ENCODE measurements at regions not wholly inside any gene's neighbourhood (a gene's known extent, or its start where the extent isn't known, plus 50 kb on each side); places are given as distances from the start of the nearest gene placed in this dataset.

DNA sequence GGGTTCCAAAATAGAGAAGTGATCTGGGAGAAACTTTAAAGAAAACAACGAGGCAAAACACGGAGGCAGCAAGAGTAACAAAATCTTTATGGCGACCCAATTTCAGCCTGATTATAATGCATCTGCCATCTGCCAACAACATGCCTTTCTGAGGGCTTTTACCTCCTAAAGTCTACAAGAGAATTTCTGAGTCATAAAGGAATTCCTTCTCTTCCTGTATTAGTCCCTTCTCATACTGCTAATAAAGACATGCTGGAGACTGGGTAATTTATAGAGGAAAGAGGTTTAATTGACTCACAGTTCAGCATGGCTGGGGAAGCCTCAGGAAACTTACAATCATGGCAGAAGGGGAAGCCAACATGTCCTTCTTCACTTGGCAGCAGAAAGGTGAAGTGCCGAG is 226.6 kb downstream of the HACE1 start:
- no peak overlapping the region for H3K4me2 ChIP-seq (ENCODE audit: low read depth, low read length, poor library complexity, severe bottlenecking)
- H3K36me3 ChIP-seq (ENCODE audit: low read length), result no peaks in the 10 kb centered on the region
- TF ChIP-seq EZH2phosphoT487 (conservative IDR thresholded peaks at IDR 0.05; ENCODE audit: low read length), result no peak
- no peak for TF ChIP-seq CTCF (IDR thresholded peaks at IDR 0.05; ENCODE audit: insufficient read depth, low read length, poor library complexity, severe bottlenecking)
- H3K27me3 ChIP-seq (ENCODE audit: low read length), result no peaks in the 10 kb centered on the region
- H3F3A ChIP-seq (ENCODE audit: insufficient read depth), result no peaks in the 10 kb centered on the region
- no peak overlapping the region for H3K27ac ChIP-seq (ENCODE audit: low read depth, low read length)
- no peak overlapping the region for H2AFZ ChIP-seq (ENCODE audit: low read depth, low read length, severe bottlenecking)
- no peaks in the 10 kb centered on the region for H3K9me2 ChIP-seq (replicated peaks; ENCODE audit: insufficient read depth, low read length)
- H4K20me1 ChIP-seq (ENCODE audit: low read depth, low read length), result no peaks in the 10 kb centered on the region
- no peaks in the 10 kb centered on the region for H3K79me2 ChIP-seq (ENCODE audit: insufficient read depth, low read length)
- no peaks in the 10 kb centered on the region for H3K9me3 ChIP-seq (ENCODE audit: insufficient read depth, low read length)
- no peak overlapping the region for H3K4me3 ChIP-seq (ENCODE audit: insufficient read depth, low read length, poor library complexity, severe bottlenecking)
- H3K9ac ChIP-seq (ENCODE audit: low read length), result no peak overlapping the region

DNA sequence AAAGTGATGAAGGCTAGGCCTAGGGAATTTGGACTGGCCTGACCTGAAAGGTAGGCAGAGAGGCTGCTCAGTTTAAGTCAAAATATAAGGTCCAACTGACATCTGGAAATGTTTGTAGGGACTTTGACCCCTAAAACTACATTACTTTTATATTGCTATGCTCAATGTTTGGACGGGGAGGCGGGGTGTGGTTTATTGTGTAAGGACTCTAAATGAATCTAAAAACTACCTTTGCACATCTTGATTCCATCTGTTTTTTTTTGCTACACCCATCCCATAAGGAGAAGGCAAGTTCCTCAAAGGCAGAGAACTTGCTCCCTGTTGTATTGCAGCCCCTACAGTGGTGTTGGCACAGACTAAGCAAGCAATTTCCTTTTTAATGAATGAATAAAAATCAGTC is 227.1 kb downstream of the HACE1 start:
- no peak overlapping the region for H3K27ac ChIP-seq (ENCODE audit: low read depth, low read length)
- no peak for TF ChIP-seq CTCF (IDR thresholded peaks at IDR 0.05; ENCODE audit: insufficient read depth, low read length, poor library complexity, severe bottlenecking)
- H2AFZ ChIP-seq (ENCODE audit: low read depth, low read length, severe bottlenecking), result no peak overlapping the region
- no peaks in the 10 kb centered on the region for H4K20me1 ChIP-seq (ENCODE audit: low read depth, low read length)
- no peaks in the 10 kb centered on the region for H3K9me3 ChIP-seq (ENCODE audit: insufficient read depth, low read length)
- no peaks in the 10 kb centered on the region for H3K9me2 ChIP-seq (replicated peaks; ENCODE audit: insufficient read depth, low read length)
- no peaks in the 10 kb centered on the region for H3K27me3 ChIP-seq (ENCODE audit: low read length)
- H3K4me3 ChIP-seq (ENCODE audit: insufficient read depth, low read length, poor library complexity, severe bottlenecking), result no peak overlapping the region
- H3F3A ChIP-seq (ENCODE audit: insufficient read depth), result no peaks in the 10 kb centered on the region
- H3K9ac ChIP-seq (ENCODE audit: low read length), result no peak overlapping the region
- H3K4me2 ChIP-seq (ENCODE audit: low read depth, low read length, poor library complexity, severe bottlenecking), result no peak overlapping the region
- no peaks in the 10 kb centered on the region for H3K79me2 ChIP-seq (ENCODE audit: insufficient read depth, low read length)
- no peaks in the 10 kb centered on the region for H3K36me3 ChIP-seq (ENCODE audit: low read length)

- no peak overlapping the region for H2AFZ ChIP-seq (ENCODE audit: low read depth, low read length, severe bottlenecking)
- no peak overlapping the region for H3K9ac ChIP-seq (ENCODE audit: low read length)
- no peak for TF ChIP-seq EZH2phosphoT487 (conservative IDR thresholded peaks at IDR 0.05; ENCODE audit: low read length)
- no peak for TF ChIP-seq CTCF (IDR thresholded peaks at IDR 0.05; ENCODE audit: insufficient read depth, low read length, poor library complexity, severe bottlenecking)
- H3K27me3 ChIP-seq (ENCODE audit: low read length), result no peaks in the 10 kb centered on the region
- no peak overlapping the region for H3K4me2 ChIP-seq (ENCODE audit: low read depth, low read length, poor library complexity, severe bottlenecking)
- H3F3A ChIP-seq (ENCODE audit: insufficient read depth), result no peaks in the 10 kb centered on the region
- no peaks in the 10 kb centered on the region for H3K36me3 ChIP-seq (ENCODE audit: low read length)
- no peaks in the 10 kb centered on the region for H3K9me3 ChIP-seq (ENCODE audit: insufficient read depth, low read length)
- no peak overlapping the region for H3K27ac ChIP-seq (ENCODE audit: low read depth, low read length)
- no peaks in the 10 kb centered on the region for H4K20me1 ChIP-seq (ENCODE audit: low read depth, low read length)
- H3K9me2 ChIP-seq (replicated peaks; ENCODE audit: insufficient read depth, low read length), result no peaks in the 10 kb centered on the region
- no peaks in the 10 kb centered on the region for H3K79me2 ChIP-seq (ENCODE audit: insufficient read depth, low read length)
- H3K4me3 ChIP-seq (ENCODE audit: insufficient read depth, low read length, poor library complexity, severe bottlenecking), result no peak overlapping the region
Measured at GRCh38 chr6:104630955-104631354, 228.8 kb downstream of the HACE1 start.

DNA sequence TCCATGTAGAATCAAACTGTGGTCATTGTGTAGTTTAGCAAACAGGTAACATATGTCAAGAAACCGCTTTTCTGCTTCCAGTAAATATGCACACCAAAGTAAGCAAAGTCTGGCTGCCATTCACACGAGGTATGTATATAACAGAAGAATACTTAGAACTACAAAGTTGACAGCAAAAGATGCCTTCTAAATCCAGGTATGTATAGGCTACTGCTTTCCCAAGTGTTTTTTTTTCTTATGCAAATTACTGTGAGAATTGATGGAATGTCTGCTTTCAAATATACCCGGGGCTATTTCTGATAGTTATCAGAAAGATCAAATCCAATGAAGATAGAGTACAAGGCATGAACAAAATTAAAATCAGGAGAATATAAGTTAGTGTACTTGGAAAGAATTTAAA is 229.2 kb downstream of the HACE1 start:
- no peaks in the 10 kb centered on the region for H3K36me3 ChIP-seq (ENCODE audit: low read length)
- no peak overlapping the region for H3K27ac ChIP-seq (ENCODE audit: low read depth, low read length)
- H3K4me2 ChIP-seq (ENCODE audit: low read depth, low read length, poor library complexity, severe bottlenecking), result no peak overlapping the region
- no peaks in the 10 kb centered on the region for H3K27me3 ChIP-seq (ENCODE audit: low read length)
- no peak overlapping the region for H2AFZ ChIP-seq (ENCODE audit: low read depth, low read length, severe bottlenecking)
- H3K4me3 ChIP-seq (ENCODE audit: insufficient read depth, low read length, poor library complexity, severe bottlenecking), result no peak overlapping the region
- no peaks in the 10 kb centered on the region for H3K9me2 ChIP-seq (replicated peaks; ENCODE audit: insufficient read depth, low read length)
- H4K20me1 ChIP-seq (ENCODE audit: low read depth, low read length), result no peaks in the 10 kb centered on the region
- no peaks in the 10 kb centered on the region for H3K79me2 ChIP-seq (ENCODE audit: insufficient read depth, low read length)
- TF ChIP-seq CTCF (IDR thresholded peaks at IDR 0.05; ENCODE audit: insufficient read depth, low read length, poor library complexity, severe bottlenecking) (no peak), EZH2phosphoT487 (conservative IDR thresholded peaks at IDR 0.05; ENCODE audit: low read length) (no peak)
- H3F3A ChIP-seq (ENCODE audit: insufficient read depth), result no peaks in the 10 kb centered on the region
- H3K9me3 ChIP-seq (ENCODE audit: insufficient read depth, low read length), result no peaks in the 10 kb centered on the region
- H3K9ac ChIP-seq (ENCODE audit: low read length), result no peak overlapping the region
